ENCODE measurements at regions not wholly inside any gene's neighbourhood (a gene's known extent, or its start where the extent isn't known, plus 50 kb on each side); places are given as distances from the start of the nearest gene placed in this dataset.

DNA sequence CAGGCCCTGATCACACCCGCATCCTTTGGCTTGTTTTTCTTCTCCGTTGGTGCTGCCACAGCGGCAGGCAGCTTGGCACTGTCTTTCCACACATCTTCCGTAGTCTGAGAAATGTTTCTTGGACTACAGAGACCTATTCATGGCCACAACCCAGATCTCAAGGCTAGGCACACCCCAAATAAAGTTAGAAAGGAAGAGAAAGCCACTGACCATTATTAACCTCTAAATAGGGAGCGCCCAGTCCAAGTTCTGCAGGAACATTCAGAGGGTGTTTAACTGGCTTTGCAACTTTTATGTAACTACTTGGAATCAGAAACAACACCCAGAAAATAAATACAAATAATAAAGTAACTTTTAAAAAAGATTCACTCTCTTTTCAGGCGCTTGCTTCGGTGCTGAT is 124.8 kb upstream of the NEDD9 start:
- 83 to 86% (median 84%) methylated on average over 7 of the region's 7 CpGs for WGBS, 5 donors
- Histone ChIP-seq H3K27ac (peak overlapping the region in 7 of 8 donors; percentile 24 to 82 (median 69)), H3K4me1 (peaks cover 6 to 85% (median 46%) of the 10 kb centered on the region in 6 donors), H3K36me3 (peaks cover 0 to 65% (median 4%) of the 10 kb centered on the region in 6 donors), H3K4me3 (no peak overlapping the region), H3K27me3 (replicated peaks in 1 of 7) (no peaks in the 10 kb centered on the region), H3K9me3 (peaks cover 0 to 8% (median 0%) of the 10 kb centered on the region in 8 donors)
- DNase-seq, result no peak
- no peak for TF ChIP-seq POLR2AphosphoS5 (IDR thresholded peaks at IDR 0.05)
- TF ChIP-seq, protein P1, sequence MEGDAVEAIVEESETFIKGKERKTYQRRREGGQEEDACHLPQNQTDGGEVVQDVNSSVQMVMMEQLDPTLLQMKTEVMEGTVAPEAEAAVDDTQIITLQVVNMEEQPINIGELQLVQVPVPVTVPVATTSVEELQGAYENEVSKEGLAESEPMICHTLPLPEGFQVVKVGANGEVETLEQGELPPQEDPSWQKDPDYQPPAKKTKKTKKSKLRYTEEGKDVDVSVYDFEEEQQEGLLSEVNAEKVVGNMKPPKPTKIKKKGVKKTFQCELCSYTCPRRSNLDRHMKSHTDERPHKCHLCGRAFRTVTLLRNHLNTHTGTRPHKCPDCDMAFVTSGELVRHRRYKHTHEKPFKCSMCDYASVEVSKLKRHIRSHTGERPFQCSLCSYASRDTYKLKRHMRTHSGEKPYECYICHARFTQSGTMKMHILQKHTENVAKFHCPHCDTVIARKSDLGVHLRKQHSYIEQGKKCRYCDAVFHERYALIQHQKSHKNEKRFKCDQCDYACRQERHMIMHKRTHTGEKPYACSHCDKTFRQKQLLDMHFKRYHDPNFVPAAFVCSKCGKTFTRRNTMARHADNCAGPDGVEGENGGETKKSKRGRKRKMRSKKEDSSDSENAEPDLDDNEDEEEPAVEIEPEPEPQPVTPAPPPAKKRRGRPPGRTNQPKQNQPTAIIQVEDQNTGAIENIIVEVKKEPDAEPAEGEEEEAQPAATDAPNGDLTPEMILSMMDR (IDR thresholded peaks at IDR 0.05 in 8 of 11, conservative IDR thresholded peaks at IDR 0.05 in 3 of 11), result no peak
- no peak for TF ChIP-seq POLR2A (IDR thresholded peaks at IDR 0.05)
- intact Hi-C loops (cut with DNase I; ENCODE audit: low total_unique reads), result no loop called here

DNA sequence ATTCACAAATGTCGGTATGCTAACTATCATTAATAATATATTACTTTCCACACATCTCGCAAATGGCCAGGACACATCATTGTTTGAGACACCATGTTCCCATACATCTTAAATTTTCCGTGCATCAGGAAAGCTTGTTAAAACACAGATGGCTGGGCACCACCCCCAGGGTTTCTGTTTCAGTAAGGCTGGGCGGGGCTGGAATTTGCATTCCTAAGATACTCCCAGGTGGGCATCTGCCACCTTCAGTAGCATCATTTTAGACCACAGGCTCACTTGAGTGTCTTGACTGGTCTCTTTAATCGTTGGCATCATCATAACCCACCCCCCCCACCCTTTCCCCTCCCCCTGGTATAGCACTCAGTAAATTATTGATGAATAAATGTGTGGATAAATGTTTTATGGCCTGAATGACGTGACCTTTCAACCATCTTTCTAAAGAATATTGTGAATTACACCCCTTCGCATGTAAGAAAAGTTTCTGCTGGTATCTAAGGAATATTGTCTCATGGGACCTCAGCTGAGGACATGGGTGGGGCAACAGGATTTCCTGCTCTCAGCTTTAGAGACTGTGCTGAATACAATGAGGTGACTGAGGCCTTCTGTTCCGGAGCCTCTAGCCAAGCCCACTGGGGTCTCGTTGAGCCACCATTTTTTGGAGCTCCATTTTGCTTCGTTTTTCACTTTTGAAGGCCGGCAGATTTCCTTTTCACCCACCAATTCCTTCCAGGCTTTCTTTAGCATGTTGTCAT is 124.1 kb upstream of the NEDD9 start:
- peaks cover 0 to 8% (median 0%) of the 10 kb centered on the region in 8 donors for H3K9me3 ChIP-seq

DNA sequence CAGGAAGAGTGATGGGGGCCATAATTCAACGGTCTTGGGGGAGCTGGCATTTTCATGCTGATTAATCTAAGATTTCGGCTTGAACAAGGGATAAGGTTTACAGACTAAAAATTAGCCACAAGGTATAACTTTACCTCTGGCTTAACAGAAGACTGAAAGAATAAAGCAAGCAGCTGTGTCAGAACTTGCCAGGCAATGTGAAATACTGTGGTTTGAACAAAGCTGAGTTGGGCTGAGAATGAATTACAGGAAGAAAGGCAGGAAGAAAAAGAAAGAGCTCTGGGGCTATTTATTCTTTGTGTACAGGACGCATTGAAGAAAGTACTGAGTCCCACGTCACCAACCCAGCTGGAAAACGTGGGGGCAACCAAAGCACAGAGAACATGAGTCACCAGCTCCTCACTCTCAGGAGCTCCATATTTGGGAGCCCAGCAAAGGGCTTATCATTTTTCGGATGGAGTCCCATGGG is 121.5 kb upstream of the NEDD9 start:
- no peaks in the 10 kb centered on the region for H3K27me3 ChIP-seq (replicated peaks in 1 of 7)
- H3K4me1 ChIP-seq, result peaks cover 6 to 89% (median 45%) of the 10 kb centered on the region in 6 donors
- peak overlapping the region in 1 of 8 donors; percentile 0 for H3K4me3 ChIP-seq
- TF ChIP-seq POLR2A (IDR thresholded peaks at IDR 0.05) (no peak), POLR2AphosphoS5 (IDR thresholded peaks at IDR 0.05) (peak in 1 of 3 donors; percentile 6)
- WGBS, 5 donors, result 28 to 35% (median 31%) methylated on average over 6 of the region's 6 CpGs
- intact Hi-C loops (cut with DNase I; ENCODE audit: low total_unique reads), result no loop called here
- no peak for DNase-seq
- H3K27ac ChIP-seq, result peak overlapping the region in 7 of 8 donors; percentile 28 to 92 (median 66)
- H3K36me3 ChIP-seq, result peaks cover 0 to 55% (median 6%) of the 10 kb centered on the region in 6 donors
- H3K9me3 ChIP-seq, result no peaks in the 10 kb centered on the region

More for the DNA sequence above, 124.1 kb upstream of the NEDD9 start:
- Histone ChIP-seq H3K27me3 (replicated peaks in 1 of 7) (no peaks in the 10 kb centered on the region), H3K36me3 (peaks cover 0 to 65% (median 4%) of the 10 kb centered on the region in 6 donors), H3K4me1 (peaks cover 6 to 84% (median 46%) of the 10 kb centered on the region in 6 donors), H3K4me3 (no peak overlapping the region), H3K27ac (peak overlapping the region in 7 of 8 donors; percentile 1 to 82 (median 69))
- TF ChIP-seq POLR2AphosphoS5 (IDR thresholded peaks at IDR 0.05), result no peak
- TF ChIP-seq, protein P1 (IDR thresholded peaks at IDR 0.05 in 8 of 11, conservative IDR thresholded peaks at IDR 0.05 in 3 of 11), result no peak
- TF ChIP-seq POLR2A (IDR thresholded peaks at IDR 0.05), result no peak
- DNase-seq, result no peak
- WGBS, 5 donors, result 66 to 75% (median 67%) methylated on average over 11 of the region's 11 CpGs
- intact Hi-C loops (cut with DNase I; ENCODE audit: low total_unique reads), result no loop called here

DNA sequence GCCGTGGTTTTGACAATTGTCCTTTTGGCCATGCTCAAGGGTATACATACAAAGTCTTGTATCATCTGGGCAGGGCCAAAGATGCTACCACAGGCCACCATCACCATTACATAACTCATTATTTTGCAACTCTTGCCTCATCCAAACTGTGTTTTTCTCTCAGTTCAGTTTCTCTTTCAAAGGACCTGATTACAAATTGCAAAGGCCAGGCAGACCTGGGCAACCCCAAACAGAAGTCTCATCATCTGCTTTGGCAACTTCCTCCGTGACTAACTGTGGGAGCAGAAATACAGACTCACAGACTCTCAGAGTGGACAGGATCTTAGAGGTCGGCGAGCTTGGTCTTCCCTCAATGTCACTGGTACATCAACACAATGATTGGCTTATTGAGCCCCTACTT is 117.8 kb upstream of the NEDD9 start:
- peaks cover 0 to 50% (median 6%) of the 10 kb centered on the region in 6 donors for H3K36me3 ChIP-seq
- no peak for DNase-seq
- 56 to 80% (median 66%) methylated on average over 4 of the region's 4 CpGs for WGBS, 5 donors
- intact Hi-C loops (cut with DNase I; ENCODE audit: low total_unique reads), result no loop called here
- H3K9me3 ChIP-seq, result no peaks in the 10 kb centered on the region
- H3K4me1 ChIP-seq, result peaks cover 0 to 90% (median 30%) of the 10 kb centered on the region in 6 donors
- H3K27ac ChIP-seq, result peak overlapping the region in 7 of 8 donors; percentile 67 to 92 (median 76)
- no peaks in the 10 kb centered on the region for H3K27me3 ChIP-seq (replicated peaks in 1 of 7)
- peak overlapping the region in 1 of 8 donors; percentile 56 for H3K4me3 ChIP-seq
- TF ChIP-seq, protein P1 (IDR thresholded peaks at IDR 0.05 in 8 of 11, conservative IDR thresholded peaks at IDR 0.05 in 3 of 11), result peak in 1 of 11 experiments; percentile 8
- TF ChIP-seq POLR2AphosphoS5 (IDR thresholded peaks at IDR 0.05) (peak in 1 of 3 donors; percentile 82), POLR2A (IDR thresholded peaks at IDR 0.05) (no peak)
